ENCODE measurements at regions not wholly inside any gene's neighbourhood (a gene's known extent, or its start where the extent isn't known, plus 50 kb on each side); places are given as distances from the start of the nearest gene placed in this dataset.

DNA sequence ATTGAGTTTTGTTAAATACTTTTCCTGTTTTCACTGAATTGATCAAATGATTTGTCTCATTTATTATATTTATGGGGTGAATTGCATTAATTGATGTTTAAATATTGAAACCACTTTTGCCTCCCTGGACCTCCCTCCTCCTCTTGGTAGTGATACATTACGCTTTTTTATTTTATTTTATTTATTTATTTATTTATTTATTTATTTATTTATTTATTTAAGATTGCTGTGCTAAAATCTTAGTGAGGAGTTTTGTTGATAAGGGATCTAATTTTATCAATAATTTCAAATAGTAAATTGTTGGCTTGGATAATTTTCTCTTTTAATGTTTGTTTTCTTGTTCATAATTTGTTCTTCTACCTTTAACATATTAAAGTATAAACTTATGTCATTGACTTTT is 1281.0 kb upstream of the NXPH2 start (continued):
- TF ChIP-seq, protein P1, sequence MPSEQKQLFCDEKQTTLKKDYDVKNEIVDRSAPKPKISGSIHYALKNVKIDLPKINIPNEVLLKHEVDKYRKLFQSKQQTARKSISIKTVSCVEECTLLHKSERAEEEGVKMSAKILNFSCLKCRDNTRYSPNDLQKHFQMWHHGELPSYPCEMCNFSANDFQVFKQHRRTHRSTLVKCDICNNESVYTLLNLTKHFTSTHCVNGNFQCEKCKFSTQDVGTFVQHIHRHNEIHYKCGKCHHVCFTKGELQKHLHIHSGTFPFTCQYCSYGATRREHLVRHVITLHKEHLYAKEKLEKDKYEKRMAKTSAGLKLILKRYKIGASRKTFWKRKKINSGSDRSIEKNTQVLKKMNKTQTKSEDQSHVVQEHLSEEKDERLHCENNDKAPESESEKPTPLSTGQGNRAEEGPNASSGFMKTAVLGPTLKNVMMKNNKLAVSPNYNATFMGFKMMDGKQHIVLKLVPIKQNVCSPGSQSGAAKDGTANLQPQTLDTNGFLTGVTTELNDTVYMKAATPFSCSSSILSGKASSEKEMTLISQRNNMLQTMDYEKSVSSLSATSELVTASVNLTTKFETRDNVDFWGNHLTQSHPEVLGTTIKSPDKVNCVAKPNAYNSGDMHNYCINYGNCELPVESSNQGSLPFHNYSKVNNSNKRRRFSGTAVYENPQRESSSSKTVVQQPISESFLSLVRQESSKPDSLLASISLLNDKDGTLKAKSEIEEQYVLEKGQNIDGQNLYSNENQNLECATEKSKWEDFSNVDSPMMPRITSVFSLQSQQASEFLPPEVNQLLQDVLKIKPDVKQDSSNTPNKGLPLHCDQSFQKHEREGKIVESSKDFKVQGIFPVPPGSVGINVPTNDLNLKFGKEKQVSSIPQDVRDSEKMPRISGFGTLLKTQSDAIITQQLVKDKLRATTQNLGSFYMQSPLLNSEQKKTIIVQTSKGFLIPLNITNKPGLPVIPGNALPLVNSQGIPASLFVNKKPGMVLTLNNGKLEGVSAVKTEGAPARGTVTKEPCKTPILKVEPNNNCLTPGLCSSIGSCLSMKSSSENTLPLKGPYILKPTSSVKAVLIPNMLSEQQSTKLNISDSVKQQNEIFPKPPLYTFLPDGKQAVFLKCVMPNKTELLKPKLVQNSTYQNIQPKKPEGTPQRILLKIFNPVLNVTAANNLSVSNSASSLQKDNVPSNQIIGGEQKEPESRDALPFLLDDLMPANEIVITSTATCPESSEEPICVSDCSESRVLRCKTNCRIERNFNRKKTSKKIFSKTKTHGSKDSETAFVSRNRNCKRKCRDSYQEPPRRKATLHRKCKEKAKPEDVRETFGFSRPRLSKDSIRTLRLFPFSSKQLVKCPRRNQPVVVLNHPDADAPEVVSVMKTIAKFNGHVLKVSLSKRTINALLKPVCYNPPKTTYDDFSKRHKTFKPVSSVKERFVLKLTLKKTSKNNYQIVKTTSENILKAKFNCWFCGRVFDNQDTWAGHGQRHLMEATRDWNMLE (tag by site-specific recombination; conservative IDR thresholded peaks at IDR 0.05; ENCODE audit: low read depth) = peak; percentile 75
- TF ChIP-seq ZNF140 (tag by site-specific recombination; IDR thresholded peaks at IDR 0.05) = peak; percentile 58; the same call in 1 of the 2 replicates
- peak; percentile 80 for TF ChIP-seq ZNF426 (tag by site-specific recombination; IDR thresholded peaks at IDR 0.05)
- TF ChIP-seq ZSCAN30 (tag by site-specific recombination; IDR thresholded peaks at IDR 0.05) = no peak
- TF ChIP-seq ZNF560 (tag by site-specific recombination; IDR thresholded peaks at IDR 0.05; ENCODE audit: borderline replicate concordance) = 0 out of 2 replicates have a peak, but pooled peaks have one; percentile 8
- TF ChIP-seq ZNF266 (tag by site-specific recombination; IDR thresholded peaks at IDR 0.05; ENCODE audit: low read depth) = no peak
- TF ChIP-seq ZNF530 (tag by site-specific recombination; IDR thresholded peaks at IDR 0.05; ENCODE audit: low read depth) = no peak
- no peak for TF ChIP-seq ZNF521 (tag by site-specific recombination; IDR thresholded peaks at IDR 0.05)
- TF ChIP-seq ZNF555 (tag by site-specific recombination; conservative IDR thresholded peaks at IDR 0.05) = peak; percentile 83
- no peak for TF ChIP-seq ZXDB (tag by site-specific recombination; IDR thresholded peaks at IDR 0.05)
- TF ChIP-seq ZNF777 (tag by site-specific recombination; IDR thresholded peaks at IDR 0.05; ENCODE audit: borderline replicate concordance) = no peak
- TF ChIP-seq, protein P2, sequence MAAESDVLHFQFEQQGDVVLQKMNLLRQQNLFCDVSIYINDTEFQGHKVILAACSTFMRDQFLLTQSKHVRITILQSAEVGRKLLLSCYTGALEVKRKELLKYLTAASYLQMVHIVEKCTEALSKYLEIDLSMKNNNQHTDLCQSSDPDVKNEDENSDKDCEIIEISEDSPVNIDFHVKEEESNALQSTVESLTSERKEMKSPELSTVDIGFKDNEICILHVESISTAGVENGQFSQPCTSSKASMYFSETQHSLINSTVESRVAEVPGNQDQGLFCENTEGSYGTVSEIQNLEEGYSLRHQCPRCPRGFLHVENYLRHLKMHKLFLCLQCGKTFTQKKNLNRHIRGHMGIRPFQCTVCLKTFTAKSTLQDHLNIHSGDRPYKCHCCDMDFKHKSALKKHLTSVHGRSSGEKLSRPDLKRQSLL (tag by site-specific recombination; IDR thresholded peaks at IDR 0.05) = no peak
- TF ChIP-seq ZNF830 (tag by site-specific recombination; IDR thresholded peaks at IDR 0.05; ENCODE audit: low read depth) = no peak
- peak; percentile 62 for TF ChIP-seq ZNF623 (tag by site-specific recombination; IDR thresholded peaks at IDR 0.05)
- TF ChIP-seq, protein P3, sequence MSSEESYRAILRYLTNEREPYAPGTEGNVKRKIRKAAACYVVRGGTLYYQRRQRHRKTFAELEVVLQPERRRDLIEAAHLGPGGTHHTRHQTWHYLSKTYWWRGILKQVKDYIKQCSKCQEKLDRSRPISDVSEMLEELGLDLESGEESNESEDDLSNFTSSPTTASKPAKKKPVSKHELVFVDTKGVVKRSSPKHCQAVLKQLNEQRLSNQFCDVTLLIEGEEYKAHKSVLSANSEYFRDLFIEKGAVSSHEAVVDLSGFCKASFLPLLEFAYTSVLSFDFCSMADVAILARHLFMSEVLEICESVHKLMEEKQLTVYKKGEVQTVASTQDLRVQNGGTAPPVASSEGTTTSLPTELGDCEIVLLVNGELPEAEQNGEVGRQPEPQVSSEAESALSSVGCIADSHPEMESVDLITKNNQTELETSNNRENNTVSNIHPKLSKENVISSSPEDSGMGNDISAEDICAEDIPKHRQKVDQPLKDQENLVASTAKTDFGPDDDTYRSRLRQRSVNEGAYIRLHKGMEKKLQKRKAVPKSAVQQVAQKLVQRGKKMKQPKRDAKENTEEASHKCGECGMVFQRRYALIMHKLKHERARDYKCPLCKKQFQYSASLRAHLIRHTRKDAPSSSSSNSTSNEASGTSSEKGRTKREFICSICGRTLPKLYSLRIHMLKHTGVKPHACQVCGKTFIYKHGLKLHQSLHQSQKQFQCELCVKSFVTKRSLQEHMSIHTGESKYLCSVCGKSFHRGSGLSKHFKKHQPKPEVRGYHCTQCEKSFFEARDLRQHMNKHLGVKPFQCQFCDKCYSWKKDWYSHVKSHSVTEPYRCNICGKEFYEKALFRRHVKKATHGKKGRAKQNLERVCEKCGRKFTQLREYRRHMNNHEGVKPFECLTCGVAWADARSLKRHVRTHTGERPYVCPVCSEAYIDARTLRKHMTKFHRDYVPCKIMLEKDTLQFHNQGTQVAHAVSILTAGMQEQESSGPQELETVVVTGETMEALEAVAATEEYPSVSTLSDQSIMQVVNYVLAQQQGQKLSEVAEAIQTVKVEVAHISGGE (tag by site-specific recombination; conservative IDR thresholded peaks at IDR 0.05; ENCODE audit: low read depth) = peak; percentile 68
- TF ChIP-seq ZNF302 (tag by site-specific recombination; IDR thresholded peaks at IDR 0.05; ENCODE audit: low read depth) = 0 out of 2 replicates have a peak, but pooled peaks have one; percentile 43

DNA sequence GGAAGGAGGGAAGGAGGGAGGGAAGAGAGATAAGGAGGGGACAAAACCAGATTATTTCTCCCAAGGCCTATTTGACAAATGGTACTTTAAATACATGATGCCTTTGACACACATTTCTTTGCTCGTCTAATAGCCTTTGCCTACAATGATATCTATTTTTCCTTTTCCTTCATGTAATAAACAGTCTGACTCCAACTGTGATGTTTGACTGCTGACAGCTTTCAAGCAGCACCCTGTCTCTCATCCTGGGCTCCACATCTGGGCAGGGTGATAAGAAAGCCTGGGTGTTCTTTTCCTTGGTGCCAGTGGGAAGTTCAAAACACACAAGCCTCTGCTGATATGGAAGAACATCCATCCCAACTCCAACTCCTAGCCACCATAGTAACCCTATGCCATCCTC is 1277.7 kb upstream of the NXPH2 start:
- Histone ChIP-seq H3K9me3 (ENCODE audit: control insufficient read depth, insufficient read depth, low read depth, low read length) (no peaks in the 10 kb centered on the region), H3K27ac (ENCODE audit: extremely low read depth, low read depth, low read length) (no peak overlapping the region), H3K4me1 (ENCODE audit: control insufficient read depth, insufficient read depth, low read length) (no peaks in the 10 kb centered on the region), H3K36me3 (ENCODE audit: control insufficient read depth in 2 of 2, insufficient read depth in 1 of 2, low read length in 2 of 2) (no peaks in the 10 kb centered on the region), H3K4me3 (ENCODE audit: low read depth, low read length) (no peak overlapping the region)
- ChIA-PET POLR2A (no interaction called here), CTCF (no interaction called here)
- TF ChIP-seq, protein P4, sequence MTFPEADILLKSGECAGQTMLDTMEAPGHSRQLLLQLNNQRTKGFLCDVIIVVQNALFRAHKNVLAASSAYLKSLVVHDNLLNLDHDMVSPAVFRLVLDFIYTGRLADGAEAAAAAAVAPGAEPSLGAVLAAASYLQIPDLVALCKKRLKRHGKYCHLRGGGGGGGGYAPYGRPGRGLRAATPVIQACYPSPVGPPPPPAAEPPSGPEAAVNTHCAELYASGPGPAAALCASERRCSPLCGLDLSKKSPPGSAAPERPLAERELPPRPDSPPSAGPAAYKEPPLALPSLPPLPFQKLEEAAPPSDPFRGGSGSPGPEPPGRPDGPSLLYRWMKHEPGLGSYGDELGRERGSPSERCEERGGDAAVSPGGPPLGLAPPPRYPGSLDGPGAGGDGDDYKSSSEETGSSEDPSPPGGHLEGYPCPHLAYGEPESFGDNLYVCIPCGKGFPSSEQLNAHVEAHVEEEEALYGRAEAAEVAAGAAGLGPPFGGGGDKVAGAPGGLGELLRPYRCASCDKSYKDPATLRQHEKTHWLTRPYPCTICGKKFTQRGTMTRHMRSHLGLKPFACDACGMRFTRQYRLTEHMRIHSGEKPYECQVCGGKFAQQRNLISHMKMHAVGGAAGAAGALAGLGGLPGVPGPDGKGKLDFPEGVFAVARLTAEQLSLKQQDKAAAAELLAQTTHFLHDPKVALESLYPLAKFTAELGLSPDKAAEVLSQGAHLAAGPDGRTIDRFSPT (tag by site-specific recombination; IDR thresholded peaks at IDR 0.05) = no peak
- TF ChIP-seq ZNF426 (tag by site-specific recombination; IDR thresholded peaks at IDR 0.05) (no peak), ZNF785 (tag by site-specific recombination; IDR thresholded peaks at IDR 0.05) (no peak), ZNF24 (tag by site-specific recombination; IDR thresholded peaks at IDR 0.05) (no peak), REPIN1 (tag by site-specific recombination; IDR thresholded peaks at IDR 0.05; ENCODE audit: low read depth) (no peak), GFI1B (tag by site-specific recombination; IDR thresholded peaks at IDR 0.05) (no peak), ZSCAN23 (tag by site-specific recombination; IDR thresholded peaks at IDR 0.05) (no peak), GLIS1 (tag by site-specific recombination; IDR thresholded peaks at IDR 0.05) (no peak), ZNF10 (tag by site-specific recombination; IDR thresholded peaks at IDR 0.05) (no peak)
- TF ChIP-seq, protein P5, sequence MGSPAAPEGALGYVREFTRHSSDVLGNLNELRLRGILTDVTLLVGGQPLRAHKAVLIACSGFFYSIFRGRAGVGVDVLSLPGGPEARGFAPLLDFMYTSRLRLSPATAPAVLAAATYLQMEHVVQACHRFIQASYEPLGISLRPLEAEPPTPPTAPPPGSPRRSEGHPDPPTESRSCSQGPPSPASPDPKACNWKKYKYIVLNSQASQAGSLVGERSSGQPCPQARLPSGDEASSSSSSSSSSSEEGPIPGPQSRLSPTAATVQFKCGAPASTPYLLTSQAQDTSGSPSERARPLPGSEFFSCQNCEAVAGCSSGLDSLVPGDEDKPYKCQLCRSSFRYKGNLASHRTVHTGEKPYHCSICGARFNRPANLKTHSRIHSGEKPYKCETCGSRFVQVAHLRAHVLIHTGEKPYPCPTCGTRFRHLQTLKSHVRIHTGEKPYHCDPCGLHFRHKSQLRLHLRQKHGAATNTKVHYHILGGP (tag by site-specific recombination; IDR thresholded peaks at IDR 0.05) = no peak
